Gastrocnemius medialis (tissue), 4 donors: ENCODE measurements at regions not wholly inside any gene's neighbourhood (a gene's known extent, or its start where the extent isn't known, plus 50 kb on each side); places are given as distances from the start of the nearest gene placed in this dataset.

Source experiments
- ATAC-seq, 2 donors: fragments of 150-250 bp; one replicate each; pipeline ENCODE4 v1.9.1; 2016
- DNase-seq, 2 donors: peaks; one replicate each; pipeline ENCODE4 v3.0.0-alpha.2; 2019
- H3K27ac ChIP-seq, 4 donors: fragments of 200-600 bp; sonication (generic); 1 replicate in 1 of 4; 2 replicates in 3 of 4; pipeline ENCODE4 v1.5.1; 2016 to 2018; ENCODE audit warnings: mild to moderate bottlenecking in 2 of 4, moderate library complexity in 1 of 4
- H3K27me3 ChIP-seq, 3 donors: fragments of 200-600 bp; sonication (generic) in 2 of 3; 1 replicate in 1 of 3; 2 replicates in 2 of 3; pipeline versions ENCODE4 v1.5.1 to v1.6.0; 2016 to 2019; ENCODE audit warnings: mild to moderate bottlenecking in 1 of 3, moderate library complexity in 1 of 3
- H3K36me3 ChIP-seq, 2 donors: fragments of 200-600 bp; sonication (generic) in 1 of 2; one replicate each; pipeline ENCODE4 v1.5.1; 2017 to 2018
- H3K4me1 ChIP-seq, 2 donors: fragments of 200-600 bp; sonication (generic) in 1 of 2; one replicate each; pipeline ENCODE4 v1.5.1; 2016 to 2017; ENCODE audit warnings: mild to moderate bottlenecking in 2 of 2
- H3K4me3 ChIP-seq, 4 donors: fragments of 200-600 bp; sonication (generic) in 3 of 4; 1 replicate in 1 of 4; 2 replicates in 3 of 4; pipeline ENCODE4 v1.5.1; 2016 to 2019; ENCODE audit warnings: mild to moderate bottlenecking in 2 of 4
- H3K9me3 ChIP-seq, 3 donors: fragments of 200-600 bp; sonication (generic) in 2 of 3; 1 replicate in 1 of 3; 2 replicates in 2 of 3; pipeline ENCODE4 v1.5.1; 2016 to 2019
- CTCF ChIP-seq, 5 experiments: fragments of 450-650 bp in 3 of 5; fragments of 200-600 bp in 2 of 5; sonication (generic) in 2 of 5; IDR thresholded peaks in 4 of 5; conservative IDR thresholded peaks in 1 of 5; 1 replicate in 4 of 5; 2 replicates in 1 of 5; pipeline ENCODE4 v1.5.1; 2016 to 2019; ENCODE audit warnings: antibody characterized with exemption in 5 of 5, mild to moderate bottlenecking in 3 of 5, moderate library complexity in 3 of 5
- POLR2A ChIP-seq, 2 donors: fragments of 450-650 bp; IDR thresholded peaks; one replicate each; pipeline ENCODE4 v1.6.1; 2017; ENCODE audit warnings: antibody characterized with exemption in 2 of 2, mild to moderate bottlenecking in 2 of 2, moderate library complexity in 2 of 2
- in situ Hi-C, 4 donors: fragments of 200-750 bp; cut with MboI; loops; one replicate each; pipeline versions ENCODE4 v1.15.0 to v1.8.0; 2017; ENCODE audit warnings: low sequenced_read_pairs in 4 of 4
- intact Hi-C: fragments of 100-400 bp; cut with DNase I; formaldehyde crosslinking; loops from one replicate; pipeline ENCODE4 v1.15.1; 2023; ENCODE audit warnings: low total_unique reads

GRCh38 chr7:52537051-52537450 is 498.4 kb upstream of the POM121L12 start:
- H3K27ac ChIP-seq = no peak overlapping the region
- H3K27me3 ChIP-seq = no peaks in the 10 kb centered on the region
- no peak for DNase-seq
- no peaks in the 10 kb centered on the region for H3K36me3 ChIP-seq
- intact Hi-C loops = no loop called here
- no peaks in the 10 kb centered on the region for H3K9me3 ChIP-seq
- no peak overlapping the region for H3K4me3 ChIP-seq
- H3K4me1 ChIP-seq = no peaks in the 10 kb centered on the region
- in situ Hi-C loops = no loop called here
- TF ChIP-seq CTCF (IDR thresholded peaks at IDR 0.05 in 4 of 5, conservative IDR thresholded peaks at IDR 0.05 in 1 of 5) = no peak
- TF ChIP-seq POLR2A (IDR thresholded peaks at IDR 0.05) = no peak
- ATAC-seq = no peak

GRCh38 chr7:52525772-52526341 is 509.6 kb upstream of the POM121L12 start:
- intact Hi-C loops = no loop called here
- DNase-seq (no peak), ATAC-seq (no peak)
- H3K36me3 ChIP-seq = no peaks in the 10 kb centered on the region
- no peaks in the 10 kb centered on the region for H3K4me1 ChIP-seq
- no peak for TF ChIP-seq CTCF (IDR thresholded peaks at IDR 0.05 in 4 of 5, conservative IDR thresholded peaks at IDR 0.05 in 1 of 5)
- no peak for TF ChIP-seq POLR2A (IDR thresholded peaks at IDR 0.05)
- no peaks in the 10 kb centered on the region for H3K9me3 ChIP-seq
- in situ Hi-C loops = no loop called here
- H3K4me3 ChIP-seq = no peak overlapping the region
- H3K27me3 ChIP-seq = no peaks in the 10 kb centered on the region
- no peak overlapping the region for H3K27ac ChIP-seq

GRCh38 chr7:52518869-52519268 is 516.6 kb upstream of the POM121L12 start:
- ATAC-seq = no peak
- no peaks in the 10 kb centered on the region for H3K9me3 ChIP-seq
- H3K36me3 ChIP-seq = no peaks in the 10 kb centered on the region
- no peaks in the 10 kb centered on the region for H3K27me3 ChIP-seq
- no peak overlapping the region for H3K27ac ChIP-seq
- no peaks in the 10 kb centered on the region for H3K4me1 ChIP-seq
- DNase-seq = no peak
- no peak overlapping the region for H3K4me3 ChIP-seq
- TF ChIP-seq POLR2A (IDR thresholded peaks at IDR 0.05) (no peak), CTCF (IDR thresholded peaks at IDR 0.05 in 4 of 5, conservative IDR thresholded peaks at IDR 0.05 in 1 of 5) (no peak)
- in situ Hi-C loops = no loop called here
- intact Hi-C loops = no loop called here

GRCh38 chr7:52512656-52513055 is 522.8 kb upstream of the POM121L12 start:
- in situ Hi-C loops (no loop called here), intact Hi-C loops (no loop called here)
- Histone ChIP-seq H3K9me3 (no peaks in the 10 kb centered on the region), H3K36me3 (no peaks in the 10 kb centered on the region), H3K4me3 (no peak overlapping the region), H3K27ac (no peak overlapping the region), H3K27me3 (no peaks in the 10 kb centered on the region), H3K4me1 (no peaks in the 10 kb centered on the region)
- DNase-seq (no peak), ATAC-seq (no peak)
- TF ChIP-seq POLR2A (IDR thresholded peaks at IDR 0.05) (no peak), CTCF (IDR thresholded peaks at IDR 0.05 in 4 of 5, conservative IDR thresholded peaks at IDR 0.05 in 1 of 5) (no peak)
